ENCODE measurements at regions not wholly inside any gene's neighbourhood (a gene's known extent, or its start where the extent isn't known, plus 50 kb on each side); places are given as distances from the start of the nearest gene placed in this dataset.

GRCh38 chr2:180927030-180927686 lies 53.2 kb upstream of the UBE2E3 start:
- H3K9me3 ChIP-seq (ENCODE audit: insufficient read depth, low read depth, low read length), result no peaks in the 10 kb centered on the region
- no peak overlapping the region for H3K27ac ChIP-seq (ENCODE audit: low read length)
- no peaks in the 10 kb centered on the region for H3K27me3 ChIP-seq (ENCODE audit: insufficient read depth, low read length)
- no peak overlapping the region for H3K4me3 ChIP-seq (ENCODE audit: low read length)
- H3K9ac ChIP-seq (ENCODE audit: low read depth, low read length), result no peak overlapping the region
- H3K36me3 ChIP-seq (ENCODE audit: insufficient read depth, low read depth, low read length), result no peaks in the 10 kb centered on the region
- no peaks in the 10 kb centered on the region for H3K4me1 ChIP-seq (ENCODE audit: insufficient read depth, low read length)

GRCh38 chr2:180925700-180926099 lies 54.7 kb upstream of the UBE2E3 start:
- H3K4me1 ChIP-seq (ENCODE audit: insufficient read depth, low read length), result no peaks in the 10 kb centered on the region
- no peak overlapping the region for H3K4me3 ChIP-seq (ENCODE audit: low read length)
- no peaks in the 10 kb centered on the region for H3K9me3 ChIP-seq (ENCODE audit: insufficient read depth, low read depth, low read length)
- H3K27me3 ChIP-seq (ENCODE audit: insufficient read depth, low read length), result no peaks in the 10 kb centered on the region
- H3K9ac ChIP-seq (ENCODE audit: low read depth, low read length), result no peak overlapping the region
- no peaks in the 10 kb centered on the region for H3K36me3 ChIP-seq (ENCODE audit: insufficient read depth, low read depth, low read length)
- H3K27ac ChIP-seq (ENCODE audit: low read length), result no peak overlapping the region

- Histone ChIP-seq H3K4me3 (ENCODE audit: low read length) (no peak overlapping the region), H3K9ac (ENCODE audit: low read depth, low read length) (no peak overlapping the region), H3K27me3 (ENCODE audit: insufficient read depth, low read length) (no peaks in the 10 kb centered on the region), H3K9me3 (ENCODE audit: insufficient read depth, low read depth, low read length) (no peaks in the 10 kb centered on the region), H3K36me3 (ENCODE audit: insufficient read depth, low read depth, low read length) (no peaks in the 10 kb centered on the region), H3K27ac (ENCODE audit: low read length) (no peak overlapping the region), H3K4me1 (ENCODE audit: insufficient read depth, low read length) (no peaks in the 10 kb centered on the region)
These were observed 56.3 kb upstream of the UBE2E3 start for GRCh38 chr2:180924063-180924462.

DNA sequence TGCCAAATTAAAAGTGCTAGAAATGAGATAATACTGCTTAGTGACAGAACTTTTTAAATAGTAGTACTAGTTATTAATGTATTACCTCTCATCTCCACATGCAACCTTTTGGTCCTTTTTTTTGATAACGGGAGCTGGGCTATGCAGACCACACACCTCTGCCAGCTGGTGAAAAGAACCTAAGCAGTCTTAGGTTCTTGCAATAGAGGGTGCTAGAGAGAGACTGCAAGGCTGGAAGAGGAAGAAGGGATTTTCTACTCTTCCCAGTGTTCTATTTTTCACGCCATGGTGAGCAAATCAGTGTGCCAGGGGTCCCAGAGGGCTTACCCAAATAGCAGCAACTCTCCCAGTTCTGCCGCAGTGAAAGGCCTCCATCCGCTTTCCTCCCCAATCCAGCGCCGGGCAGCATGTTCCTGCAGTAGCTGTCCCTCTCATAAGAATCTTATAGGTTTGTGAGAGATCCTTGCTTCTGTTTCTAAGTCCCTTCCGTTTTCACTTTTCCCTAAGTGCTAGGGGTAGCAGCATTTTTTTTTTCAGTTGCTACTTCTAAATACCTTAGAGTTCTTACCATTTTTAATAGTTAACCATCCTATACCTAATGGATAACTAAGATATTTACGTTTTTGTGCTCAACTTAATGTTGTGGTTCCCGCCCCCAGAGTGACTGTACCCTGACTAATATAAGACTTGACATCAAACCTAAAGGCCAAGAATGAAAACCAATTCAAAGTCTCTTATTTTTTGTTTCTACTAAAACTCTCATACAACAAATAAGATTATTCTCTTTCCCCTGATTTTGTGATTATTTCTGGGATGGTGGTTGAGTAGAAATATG lies 69.4 kb upstream of the UBE2E3 start:
- Histone ChIP-seq H3K9me3 (ENCODE audit: insufficient read depth, low read depth, low read length) (no peaks in the 10 kb centered on the region), H3K9ac (ENCODE audit: low read depth, low read length) (no peak overlapping the region), H3K27ac (ENCODE audit: low read length) (no peak overlapping the region), H3K4me3 (ENCODE audit: low read length) (no peak overlapping the region), H3K27me3 (ENCODE audit: insufficient read depth, low read length) (no peaks in the 10 kb centered on the region), H3K4me1 (ENCODE audit: insufficient read depth, low read length) (no peaks in the 10 kb centered on the region), H3K36me3 (ENCODE audit: insufficient read depth, low read depth, low read length) (no peaks in the 10 kb centered on the region)

DNA sequence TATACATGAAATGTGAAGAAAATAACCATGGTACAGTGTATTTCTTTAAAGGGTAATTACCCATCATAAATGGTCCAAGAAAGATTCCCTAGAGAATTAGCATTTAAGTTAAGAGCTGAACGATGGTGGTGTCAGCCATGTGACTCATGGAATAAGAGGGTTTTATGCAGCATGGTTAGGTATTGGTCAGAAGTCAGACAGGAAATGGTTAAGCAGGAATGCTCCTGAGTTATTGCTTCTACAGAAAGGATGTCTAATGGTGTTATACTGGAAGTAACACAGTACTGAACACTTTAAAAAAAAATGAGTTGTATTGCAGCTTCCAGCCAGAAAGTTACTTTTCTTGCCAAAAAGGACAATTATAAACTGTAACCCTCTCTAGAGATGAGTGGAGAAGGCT lies 72.7 kb upstream of the UBE2E3 start:
- Histone ChIP-seq H3K9me3 (ENCODE audit: insufficient read depth, low read depth, low read length) (no peaks in the 10 kb centered on the region), H3K36me3 (ENCODE audit: insufficient read depth, low read depth, low read length) (no peaks in the 10 kb centered on the region), H3K9ac (ENCODE audit: low read depth, low read length) (no peak overlapping the region), H3K27me3 (ENCODE audit: insufficient read depth, low read length) (no peaks in the 10 kb centered on the region), H3K4me1 (ENCODE audit: insufficient read depth, low read length) (peaks cover 11% of the 10 kb centered on the region; the same call in 1 of the 2 replicates), H3K4me3 (ENCODE audit: low read length) (no peak overlapping the region), H3K27ac (ENCODE audit: low read length) (no peak overlapping the region)

DNA sequence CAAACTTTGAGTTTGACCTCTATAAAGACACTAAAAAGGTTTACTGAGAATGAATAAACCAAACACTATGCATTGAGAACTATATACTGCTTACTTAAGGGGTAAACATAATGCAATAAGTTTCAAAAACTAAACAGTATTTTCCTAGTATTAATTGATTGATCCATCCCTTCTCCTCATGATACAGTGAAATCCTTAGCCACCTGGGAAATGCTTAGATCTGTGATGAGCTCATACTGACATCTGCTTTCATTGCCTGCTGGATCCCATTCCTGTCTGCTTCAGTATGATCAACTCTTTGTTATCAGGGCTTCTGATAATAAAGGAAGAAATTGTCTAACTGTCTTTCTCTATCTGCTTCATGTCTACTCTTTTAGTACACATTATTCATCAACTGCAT lies 74.9 kb upstream of the UBE2E3 start:
- Histone ChIP-seq H3K4me1 (ENCODE audit: insufficient read depth, low read length) (peaks cover 11% of the 10 kb centered on the region; the same call in 1 of the 2 replicates), H3K4me3 (ENCODE audit: low read length) (peak overlapping the region; percentile 18; the same call in 1 of the 2 replicates), H3K9ac (ENCODE audit: low read depth, low read length) (peak overlapping the region; percentile 23; the same call in 1 of the 2 replicates), H3K27ac (ENCODE audit: low read length) (no peak overlapping the region), H3K36me3 (ENCODE audit: insufficient read depth, low read depth, low read length) (no peaks in the 10 kb centered on the region), H3K27me3 (ENCODE audit: insufficient read depth, low read length) (no peaks in the 10 kb centered on the region), H3K9me3 (ENCODE audit: insufficient read depth, low read depth, low read length) (no peaks in the 10 kb centered on the region)

- no peak overlapping the region for H3K27ac ChIP-seq (ENCODE audit: low read length)
- no peaks in the 10 kb centered on the region for H3K36me3 ChIP-seq (ENCODE audit: insufficient read depth, low read depth, low read length)
- H3K4me3 ChIP-seq (ENCODE audit: low read length), result peak overlapping the region; percentile 30; the same call in 1 of the 2 replicates
- H3K4me1 ChIP-seq (ENCODE audit: insufficient read depth, low read length), result peaks cover 11% of the 10 kb centered on the region; the same call in 1 of the 2 replicates
- no peaks in the 10 kb centered on the region for H3K9me3 ChIP-seq (ENCODE audit: insufficient read depth, low read depth, low read length)
- H3K27me3 ChIP-seq (ENCODE audit: insufficient read depth, low read length), result no peaks in the 10 kb centered on the region
- H3K9ac ChIP-seq (ENCODE audit: low read depth, low read length), result peak overlapping the region; percentile 23; the same call in 1 of the 2 replicates
These were observed 75.4 kb upstream of the UBE2E3 start for GRCh38 chr2:180905002-180905401.

GRCh38 chr2:180901331-180901730 lies 79.1 kb upstream of the UBE2E3 start:
- peaks cover 11% of the 10 kb centered on the region; the same call in 1 of the 2 replicates for H3K4me1 ChIP-seq (ENCODE audit: insufficient read depth, low read length)
- H3K36me3 ChIP-seq (ENCODE audit: insufficient read depth, low read depth, low read length), result no peaks in the 10 kb centered on the region
- H3K9me3 ChIP-seq (ENCODE audit: insufficient read depth, low read depth, low read length), result no peaks in the 10 kb centered on the region
- no peak overlapping the region for H3K4me3 ChIP-seq (ENCODE audit: low read length)
- no peaks in the 10 kb centered on the region for H3K27me3 ChIP-seq (ENCODE audit: insufficient read depth, low read length)
- no peak overlapping the region for H3K9ac ChIP-seq (ENCODE audit: low read depth, low read length)
- H3K27ac ChIP-seq (ENCODE audit: low read length), result no peak overlapping the region

- Histone ChIP-seq H3K4me1 (ENCODE audit: insufficient read depth, low read length) (no peaks in the 10 kb centered on the region), H3K27me3 (ENCODE audit: insufficient read depth, low read length) (no peaks in the 10 kb centered on the region), H3K36me3 (ENCODE audit: insufficient read depth, low read depth, low read length) (no peaks in the 10 kb centered on the region), H3K4me3 (ENCODE audit: low read length) (no peak overlapping the region), H3K9ac (ENCODE audit: low read depth, low read length) (no peak overlapping the region), H3K27ac (ENCODE audit: low read length) (no peak overlapping the region), H3K9me3 (ENCODE audit: insufficient read depth, low read depth, low read length) (no peaks in the 10 kb centered on the region)
These were observed 86.7 kb upstream of the UBE2E3 start for GRCh38 chr2:180893752-180894151.

- Histone ChIP-seq H3K4me3 (ENCODE audit: low read length) (no peak overlapping the region), H3K27me3 (ENCODE audit: insufficient read depth, low read length) (no peaks in the 10 kb centered on the region), H3K4me1 (ENCODE audit: insufficient read depth, low read length) (no peaks in the 10 kb centered on the region), H3K36me3 (ENCODE audit: insufficient read depth, low read depth, low read length) (no peaks in the 10 kb centered on the region), H3K9ac (ENCODE audit: low read depth, low read length) (no peak overlapping the region), H3K27ac (ENCODE audit: low read length) (no peak overlapping the region), H3K9me3 (ENCODE audit: insufficient read depth, low read depth, low read length) (no peaks in the 10 kb centered on the region)
These were observed 88.3 kb upstream of the UBE2E3 start for GRCh38 chr2:180892091-180892490.

DNA sequence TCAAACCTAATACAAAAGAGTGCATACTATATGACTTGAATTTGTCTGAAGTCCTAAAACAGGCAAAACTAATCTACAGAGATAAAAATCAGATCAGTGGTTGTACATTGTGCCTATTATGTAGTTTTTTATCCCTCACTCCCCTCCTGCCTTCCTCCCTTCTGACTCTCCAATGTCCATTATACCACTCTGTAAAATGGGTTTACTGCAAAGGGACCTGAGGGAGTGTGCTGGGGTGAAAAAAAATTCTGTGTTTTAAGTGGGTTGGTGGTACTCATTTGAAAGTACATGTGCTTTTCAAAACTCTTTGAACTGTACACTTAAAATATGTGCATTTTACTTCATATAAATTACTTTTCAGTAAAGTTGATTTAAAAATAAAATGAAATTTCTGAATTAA lies 89.0 kb upstream of the UBE2E3 start:
- no peaks in the 10 kb centered on the region for H3K9me3 ChIP-seq (ENCODE audit: insufficient read depth, low read depth, low read length)
- H3K27ac ChIP-seq (ENCODE audit: low read length), result no peak overlapping the region
- no peaks in the 10 kb centered on the region for H3K4me1 ChIP-seq (ENCODE audit: insufficient read depth, low read length)
- H3K4me3 ChIP-seq (ENCODE audit: low read length), result no peak overlapping the region
- H3K27me3 ChIP-seq (ENCODE audit: insufficient read depth, low read length), result no peaks in the 10 kb centered on the region
- no peak overlapping the region for H3K9ac ChIP-seq (ENCODE audit: low read depth, low read length)
- no peaks in the 10 kb centered on the region for H3K36me3 ChIP-seq (ENCODE audit: insufficient read depth, low read depth, low read length)

GRCh38 chr2:180890781-180891180 lies 89.6 kb upstream of the UBE2E3 start:
- Histone ChIP-seq H3K9ac (ENCODE audit: low read depth, low read length) (no peak overlapping the region), H3K36me3 (ENCODE audit: insufficient read depth, low read depth, low read length) (no peaks in the 10 kb centered on the region), H3K4me1 (ENCODE audit: insufficient read depth, low read length) (no peaks in the 10 kb centered on the region), H3K27me3 (ENCODE audit: insufficient read depth, low read length) (no peaks in the 10 kb centered on the region), H3K27ac (ENCODE audit: low read length) (no peak overlapping the region), H3K4me3 (ENCODE audit: low read length) (no peak overlapping the region), H3K9me3 (ENCODE audit: insufficient read depth, low read depth, low read length) (no peaks in the 10 kb centered on the region)
